ENCODE measurements at regions not wholly inside any gene's neighbourhood (a gene's known extent, or its start where the extent isn't known, plus 50 kb on each side); places are given as distances from the start of the nearest gene placed in this dataset.

- no peak for TF ChIP-seq CTCF (IDR thresholded peaks at IDR 0.05; ENCODE audit: low read depth, low read length)
- TF ChIP-seq POLR2A (IDR thresholded peaks at IDR 0.05; ENCODE audit: extremely low read depth, insufficient read length): no peak
- no peak for TF ChIP-seq MAX (IDR thresholded peaks at IDR 0.05; ENCODE audit: low read depth, low read length)
- TF ChIP-seq MYC (IDR thresholded peaks at IDR 0.05; ENCODE audit: low read depth, low read length): no peak
Measured at GRCh38 chr6:124882579-124883393, 79.5 kb upstream of the RNF217 start.
